Stromal cell of bone marrow (primary cell): ENCODE measurements at regions not wholly inside any gene's neighbourhood (a gene's known extent, or its start where the extent isn't known, plus 50 kb on each side); places are given as distances from the start of the nearest gene placed in this dataset.
"Not testable (repeated sequence)": the region's sequence is repeated elsewhere in the genome, so short reads cannot be mapped to it uniquely, and the experiment has no call there.

Source experiments
- DNase-seq: peaks from one replicate; pipeline ENCODE4 v3.0.0-alpha.2; 2012; ENCODE audit warnings: low read depth

DNA sequence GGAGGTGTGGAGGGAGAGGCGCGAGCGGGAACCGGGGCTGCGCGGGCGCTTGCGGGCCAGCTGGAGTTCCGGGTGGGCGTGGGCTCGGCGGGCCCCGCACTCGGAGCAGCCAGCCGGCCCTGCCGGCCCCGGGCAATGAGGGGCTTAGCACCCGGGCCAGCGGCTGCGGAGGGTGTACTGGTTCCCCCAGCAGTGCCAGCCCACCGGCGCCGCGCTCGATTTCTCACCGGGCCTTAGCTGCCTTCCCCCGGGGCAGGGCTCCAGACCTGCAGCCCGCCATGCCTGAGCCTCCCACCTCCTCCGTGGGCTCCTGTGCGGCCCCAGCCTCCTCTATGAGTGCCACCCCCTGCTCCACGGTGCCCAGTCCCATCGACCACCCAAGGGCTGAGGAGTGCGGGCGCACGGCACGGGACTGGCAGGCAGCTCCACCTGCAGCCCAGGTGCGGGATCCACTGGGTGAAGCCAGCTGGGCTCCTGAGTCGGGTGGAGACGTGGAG lies 141.4 kb downstream of the SPRY1 start:
- DNase-seq = not testable (repeated sequence)

DNA sequence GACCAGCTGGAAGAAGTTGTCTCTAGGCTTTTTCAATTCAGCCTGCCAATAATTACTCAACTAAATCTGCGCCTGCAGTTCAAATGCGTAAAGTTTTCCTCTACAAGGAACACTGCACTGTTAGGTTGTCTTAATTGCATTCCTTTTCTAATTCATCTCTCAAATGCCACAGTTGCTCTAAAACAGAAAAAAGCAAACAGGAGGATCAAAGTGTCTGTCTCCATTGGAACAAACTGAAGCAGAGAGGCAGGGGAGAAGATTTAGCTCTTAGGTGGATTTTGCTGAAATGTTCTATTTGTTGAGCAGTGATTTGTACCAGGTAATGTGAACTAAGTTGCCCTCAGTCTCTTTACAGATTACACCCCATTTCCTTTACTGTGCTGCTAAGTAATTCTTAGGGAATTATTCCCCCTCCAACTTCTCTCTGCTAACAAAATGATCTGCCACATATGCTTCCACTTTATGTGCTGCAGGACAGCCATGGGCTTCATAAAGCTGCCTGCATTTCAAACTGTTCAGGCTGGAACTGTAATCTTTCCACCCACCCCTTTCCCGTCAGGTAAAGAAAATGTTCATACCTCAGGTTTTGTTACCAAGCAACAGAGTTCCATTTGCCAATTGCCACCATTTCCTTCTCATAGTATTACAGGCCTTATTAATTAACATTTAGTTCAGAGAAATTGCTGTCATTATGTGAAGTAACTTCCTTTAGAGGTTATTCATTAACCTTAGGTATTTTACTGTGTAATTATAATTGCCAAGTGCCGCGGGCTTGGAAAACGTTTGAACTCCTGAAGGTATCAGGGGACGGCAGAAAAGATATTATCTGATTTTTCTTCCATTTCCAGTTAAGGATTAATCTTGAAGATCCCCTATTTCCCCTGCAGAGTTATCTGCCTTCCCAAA lies 149.3 kb downstream of the SPRY1 start:
- DNase-seq = no peak

DNA sequence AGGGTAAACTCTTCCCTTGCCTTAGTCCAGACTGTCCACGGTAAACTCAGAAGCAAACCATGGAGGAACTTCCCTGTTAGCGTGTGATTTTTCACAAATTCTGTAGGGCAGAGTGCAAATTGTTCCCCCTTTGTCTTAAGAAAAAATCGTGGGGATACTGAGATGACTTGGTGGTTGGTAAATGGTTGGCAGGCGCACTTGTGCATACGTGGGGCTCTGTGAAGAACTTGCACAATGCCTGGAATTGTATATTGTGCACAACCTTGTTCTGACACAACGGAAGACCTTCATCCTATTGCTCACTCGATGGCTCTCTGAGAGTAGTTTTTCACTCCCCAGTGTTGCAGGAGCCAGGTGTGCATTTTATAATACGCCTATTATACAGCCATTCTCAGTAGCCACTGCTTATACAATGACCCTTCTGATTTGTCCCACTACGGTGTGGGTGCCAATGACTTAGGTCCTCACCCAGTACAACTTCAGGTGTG lies 150.0 kb downstream of the SPRY1 start:
- no peak for DNase-seq

DNA sequence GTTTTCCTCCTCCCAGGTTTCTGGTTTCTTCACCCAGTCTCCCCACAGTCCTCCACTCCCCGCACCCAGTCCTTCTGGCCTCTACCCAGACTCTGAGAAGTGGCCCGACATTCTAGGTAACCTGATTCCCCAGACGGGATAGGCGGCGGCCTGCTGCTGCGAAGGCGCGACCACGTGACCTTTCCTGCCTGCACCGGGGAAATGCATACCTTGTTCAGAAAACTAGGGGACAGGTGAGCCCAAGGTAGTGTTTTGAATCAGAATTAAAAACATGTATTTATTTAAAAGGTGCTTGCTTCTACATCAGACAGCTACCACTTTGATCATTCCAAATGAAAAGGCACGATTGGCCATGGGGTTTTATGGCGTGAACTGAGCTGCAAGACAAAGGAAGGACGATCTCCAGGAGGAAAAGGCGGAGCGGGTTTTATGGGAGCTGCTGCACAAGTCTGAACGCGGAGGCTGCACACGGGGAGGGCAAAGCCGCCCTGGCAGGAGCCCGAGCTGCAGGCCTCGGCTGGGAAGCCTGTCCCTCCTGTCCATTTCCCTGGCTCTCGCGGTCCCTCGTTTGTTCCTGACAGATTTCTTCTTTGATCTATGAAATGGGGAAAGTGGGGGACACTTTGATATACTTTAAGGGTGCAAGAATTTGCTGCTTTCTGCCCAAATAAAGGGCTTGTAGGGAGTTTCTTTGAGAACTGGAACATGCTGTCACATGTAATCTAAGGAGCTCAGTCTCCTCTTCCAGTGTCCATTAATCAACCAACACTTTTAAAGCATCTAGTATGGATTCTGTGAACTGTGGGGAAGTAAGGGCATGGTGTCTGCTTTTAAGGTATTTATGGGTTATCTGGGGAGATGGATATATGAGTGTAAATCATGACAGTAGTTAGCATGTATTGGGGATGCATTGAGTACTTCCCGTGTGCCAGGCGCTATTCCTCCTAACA lies 150.9 kb downstream of the SPRY1 start:
- DNase-seq = no peak

DNA sequence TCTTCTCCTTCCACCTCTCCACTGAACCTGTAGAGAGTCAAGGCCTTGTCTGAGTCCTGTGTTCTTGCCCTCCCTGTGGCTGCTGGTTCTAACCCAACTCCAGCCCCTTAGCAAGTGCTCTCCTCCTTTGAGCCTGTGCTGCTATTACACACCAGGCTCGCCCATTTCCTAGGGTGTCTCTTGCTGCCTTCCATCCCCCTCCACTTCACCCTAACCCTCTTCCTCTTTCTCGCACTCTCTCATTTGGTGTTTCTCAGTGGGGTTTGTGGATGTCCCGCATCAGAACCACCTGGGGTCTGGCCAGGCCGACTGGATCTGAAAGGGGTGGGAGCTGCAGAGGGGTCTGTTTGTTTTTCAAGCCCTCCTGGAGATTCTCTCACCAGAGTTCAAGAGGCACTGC lies 156.7 kb downstream of the SPRY1 start:
- no peak for DNase-seq

DNA sequence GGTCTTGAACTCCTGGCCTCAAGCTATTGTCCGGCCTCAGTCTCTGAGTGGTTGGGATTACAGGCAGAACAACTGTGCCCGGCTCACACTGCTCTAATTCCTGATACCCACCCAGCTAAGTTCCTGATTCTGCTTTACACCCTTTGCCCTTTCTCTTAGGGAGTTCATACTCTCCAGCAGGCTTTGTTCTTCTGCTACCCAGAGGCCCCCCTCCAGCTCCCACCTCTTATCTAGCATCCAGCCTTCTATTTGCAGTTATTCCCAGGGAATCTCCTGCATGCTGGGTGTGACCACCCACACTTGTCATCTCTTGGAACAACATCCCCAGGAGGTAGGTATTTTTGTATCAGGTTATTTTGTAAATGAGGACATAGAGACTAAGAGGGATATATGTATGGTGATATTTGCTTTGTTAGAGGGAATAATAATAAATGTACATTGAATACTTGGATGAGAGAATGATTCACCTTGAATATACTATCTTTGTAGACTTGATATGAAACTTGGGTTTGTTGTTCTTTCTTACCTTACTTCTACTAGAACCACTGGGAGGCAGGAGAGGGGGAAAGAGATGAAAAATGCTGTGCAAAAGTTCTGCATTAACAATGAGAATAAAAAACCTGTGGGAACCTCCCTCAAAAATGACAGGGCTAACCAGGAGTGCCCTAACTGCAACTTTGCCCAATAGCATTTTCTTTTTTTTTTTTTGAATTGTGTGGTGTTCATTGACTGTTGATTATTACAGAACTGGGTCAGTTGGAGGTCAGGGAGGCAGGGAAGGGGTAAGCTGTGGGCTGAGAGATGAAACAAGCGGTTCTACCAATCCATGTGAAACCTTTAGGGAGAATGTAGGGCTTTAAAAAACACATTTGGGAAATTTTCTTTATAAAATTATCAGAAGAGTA lies 157.4 kb downstream of the SPRY1 start:
- DNase-seq = no peak

DNA sequence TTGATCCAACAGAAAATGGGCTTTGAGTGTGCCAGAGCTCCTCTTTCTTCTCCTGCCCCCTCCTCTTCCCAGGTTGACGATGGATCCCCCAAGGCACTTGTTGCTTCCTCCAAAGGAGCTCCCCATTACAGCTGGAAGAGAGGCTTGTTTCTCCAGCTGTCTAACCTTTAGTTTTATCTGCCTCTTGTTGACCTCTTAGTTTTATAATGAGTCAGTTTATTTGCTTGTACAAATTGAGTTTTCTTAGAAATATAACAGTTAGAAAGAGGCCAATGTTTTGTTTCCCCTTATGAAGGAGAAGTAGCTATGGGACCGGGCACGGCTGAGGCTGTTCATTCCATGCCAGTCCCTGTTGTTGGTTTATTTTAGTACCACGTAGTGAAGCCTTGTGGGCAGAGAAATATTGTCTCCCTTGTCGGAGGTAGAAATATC lies 158.2 kb downstream of the SPRY1 start:
- DNase-seq = no peak

DNA sequence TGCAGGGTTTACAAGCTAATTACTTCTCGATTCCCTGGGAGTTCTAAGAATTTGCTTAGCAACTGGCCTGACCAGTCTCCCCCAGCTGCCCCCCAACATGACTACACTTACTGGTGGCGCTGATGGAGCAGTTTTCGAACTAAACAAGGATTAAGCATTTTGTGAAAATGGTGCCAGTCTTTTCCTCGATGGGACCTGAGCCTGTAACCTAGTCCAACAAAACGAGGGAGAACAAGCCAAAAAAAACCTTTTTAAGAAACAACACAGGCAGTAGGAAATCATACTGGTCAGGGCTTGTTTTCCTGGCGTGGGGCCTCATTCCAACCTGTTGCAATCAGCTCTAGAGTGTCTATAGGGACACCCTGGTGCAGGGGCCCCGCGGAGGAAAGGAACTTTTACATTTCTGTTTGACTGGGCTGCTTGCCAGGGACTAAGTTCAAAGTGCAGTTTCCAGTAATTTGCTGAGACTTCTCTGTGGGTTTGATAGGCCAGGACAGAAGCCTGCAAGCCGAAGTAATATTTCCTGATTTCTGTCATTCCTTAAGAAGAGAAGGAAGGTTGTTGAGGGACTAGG lies 158.7 kb downstream of the SPRY1 start:
- peak; percentile 91 for DNase-seq

DNA sequence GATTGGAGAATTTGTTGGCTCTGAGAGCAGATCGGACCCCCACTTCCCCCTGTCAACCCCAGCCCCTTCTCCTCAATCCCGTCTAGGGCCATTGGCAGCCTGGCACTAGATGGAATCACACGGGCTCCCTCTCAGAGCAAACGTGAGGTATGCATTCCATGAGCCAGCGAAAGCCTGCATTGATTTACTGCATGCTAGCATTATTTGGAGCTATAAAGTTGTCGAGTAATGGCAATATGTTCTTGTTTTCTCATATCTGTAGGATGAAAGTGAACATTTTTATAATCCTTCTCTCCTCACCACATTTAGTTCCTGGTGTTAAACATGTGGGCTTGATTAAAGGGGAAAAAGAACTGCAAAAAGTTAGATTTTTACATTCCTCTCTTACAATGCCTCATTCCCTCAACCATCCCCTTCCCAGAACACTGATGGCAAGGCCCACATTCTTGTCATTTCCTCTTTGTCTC lies 159.2 kb downstream of the SPRY1 start:
- DNase-seq = no peak

DNA sequence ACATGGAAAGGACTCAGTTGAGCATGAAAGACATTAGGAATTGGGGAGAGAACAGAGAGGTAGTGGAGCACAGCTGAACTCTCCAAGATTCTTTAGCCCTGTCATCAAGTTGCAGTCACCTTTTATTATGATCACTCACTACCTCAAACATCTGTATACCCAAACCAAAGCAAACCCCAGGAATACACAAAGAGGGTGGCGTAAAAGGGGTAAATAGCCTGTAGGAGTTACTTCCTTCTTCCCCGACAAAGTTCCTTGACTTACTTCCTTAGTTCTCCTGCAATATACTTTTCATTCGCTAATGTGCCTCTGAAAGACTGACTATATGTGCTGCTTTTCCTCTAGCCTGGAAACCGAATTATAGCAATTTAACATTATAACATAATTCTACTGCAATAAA lies 159.9 kb downstream of the SPRY1 start:
- DNase-seq = no peak

DNA sequence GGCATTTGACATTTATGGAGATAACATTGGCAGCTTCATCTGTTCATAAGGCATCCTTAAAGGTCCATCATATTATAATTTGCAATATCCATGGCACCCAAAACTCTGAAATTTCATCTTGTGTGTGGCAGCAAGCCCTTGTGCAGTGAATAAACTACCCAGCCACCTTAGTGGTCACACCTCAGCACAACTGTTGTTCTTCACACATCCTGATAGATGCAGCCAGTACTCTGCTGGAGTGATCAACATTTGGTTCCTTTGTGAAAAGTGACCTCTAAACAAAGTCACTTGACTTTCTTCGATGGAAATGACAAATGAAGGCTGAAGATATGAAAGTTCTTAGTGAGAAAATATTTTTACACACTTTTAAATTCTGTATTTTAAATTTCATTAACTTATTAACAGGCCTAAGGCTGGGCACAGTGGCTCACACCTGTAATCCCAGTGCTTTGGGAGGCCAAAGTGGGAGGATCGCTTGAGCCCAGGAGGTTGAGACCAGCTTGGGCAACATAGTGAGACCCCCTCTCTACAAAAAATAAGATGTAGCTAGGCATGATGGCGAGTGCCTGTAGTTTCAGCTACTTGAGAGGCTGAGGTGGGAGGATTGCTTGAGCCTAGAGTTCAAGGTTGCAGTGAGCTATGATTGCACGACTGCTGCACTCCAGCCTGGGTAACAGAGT lies 161.4 kb downstream of the SPRY1 start:
- DNase-seq = no peak

DNA sequence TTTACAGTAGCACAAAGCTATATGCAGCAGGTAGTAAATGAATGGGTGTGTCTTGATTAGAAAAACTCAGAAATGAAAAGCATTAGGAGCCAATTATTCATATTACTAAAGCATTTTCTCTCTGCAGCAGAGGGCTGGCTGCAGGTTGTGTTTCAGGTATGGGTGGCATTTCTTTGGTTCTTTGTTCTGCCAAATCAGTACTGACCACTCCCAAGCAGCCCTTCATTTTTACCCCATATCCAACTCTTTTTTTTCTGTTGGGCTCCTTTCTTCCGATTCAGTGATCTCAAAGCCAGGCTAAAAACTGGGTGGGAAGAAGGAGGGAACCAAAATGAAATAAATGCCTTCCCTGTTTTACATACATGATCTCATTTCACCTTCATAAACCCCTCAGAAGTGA lies 162.3 kb downstream of the SPRY1 start:
- DNase-seq = no peak

DNA sequence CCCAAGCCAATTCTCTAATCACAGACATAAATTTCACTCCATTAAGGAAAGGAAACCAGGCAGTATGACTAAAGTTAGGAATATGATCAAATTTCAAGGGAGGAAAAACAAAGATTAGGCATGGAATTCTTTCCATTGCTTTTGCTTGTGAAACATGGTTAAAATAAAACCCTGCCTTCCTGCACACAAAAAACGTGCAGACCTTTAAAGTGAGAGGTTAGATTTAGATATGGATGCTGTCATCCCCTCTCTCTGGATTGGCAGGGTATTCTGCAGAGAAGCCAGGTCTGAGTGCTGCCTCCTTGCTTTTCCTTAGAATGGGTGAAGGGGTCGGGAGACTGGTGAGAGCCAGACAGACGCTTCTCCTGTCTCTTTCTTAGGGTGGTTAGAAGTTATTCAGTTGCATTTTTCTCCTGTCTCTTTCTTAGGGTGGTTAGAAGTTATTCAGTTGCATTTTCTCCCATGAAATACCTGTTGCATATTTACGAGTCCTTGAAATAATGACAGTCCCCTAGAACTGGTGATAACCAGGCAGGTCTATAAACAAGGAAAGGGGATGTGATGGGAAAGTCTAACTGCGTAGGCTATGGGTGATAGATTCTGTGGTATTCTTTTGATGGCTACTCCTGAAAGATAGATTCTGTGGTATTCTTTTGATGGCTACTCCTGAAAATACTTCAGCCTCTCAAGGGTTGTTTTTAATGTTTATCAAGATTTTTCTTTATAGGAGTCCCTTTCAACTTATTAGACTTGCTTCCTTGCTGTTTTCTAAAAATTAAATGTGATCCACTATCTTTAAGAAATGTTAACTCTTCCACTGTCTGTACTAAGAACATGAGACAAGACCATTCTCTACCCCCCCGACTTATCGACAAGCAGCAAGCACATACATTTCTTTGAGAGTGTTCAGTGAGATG lies 163.6 kb downstream of the SPRY1 start:
- peak; percentile 34 for DNase-seq

DNA sequence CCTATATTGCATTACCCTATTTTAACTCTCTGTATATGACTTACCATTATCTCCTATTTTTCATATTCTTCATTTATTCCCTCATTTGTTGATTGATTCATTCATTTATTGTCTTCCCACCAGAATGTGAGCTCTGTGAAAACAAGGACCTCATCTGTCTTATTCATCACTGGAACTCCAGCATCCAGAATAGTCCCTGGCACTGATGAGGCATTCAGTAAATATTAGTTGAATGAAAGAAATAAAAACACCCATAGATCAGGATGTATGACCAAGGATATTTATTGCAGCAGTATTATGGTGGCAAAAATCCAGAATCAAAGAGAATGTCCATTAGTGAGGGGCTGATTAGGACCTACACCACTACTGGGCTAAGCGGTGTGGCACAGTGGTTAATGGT lies 164.9 kb downstream of the SPRY1 start:
- no peak for DNase-seq

DNA sequence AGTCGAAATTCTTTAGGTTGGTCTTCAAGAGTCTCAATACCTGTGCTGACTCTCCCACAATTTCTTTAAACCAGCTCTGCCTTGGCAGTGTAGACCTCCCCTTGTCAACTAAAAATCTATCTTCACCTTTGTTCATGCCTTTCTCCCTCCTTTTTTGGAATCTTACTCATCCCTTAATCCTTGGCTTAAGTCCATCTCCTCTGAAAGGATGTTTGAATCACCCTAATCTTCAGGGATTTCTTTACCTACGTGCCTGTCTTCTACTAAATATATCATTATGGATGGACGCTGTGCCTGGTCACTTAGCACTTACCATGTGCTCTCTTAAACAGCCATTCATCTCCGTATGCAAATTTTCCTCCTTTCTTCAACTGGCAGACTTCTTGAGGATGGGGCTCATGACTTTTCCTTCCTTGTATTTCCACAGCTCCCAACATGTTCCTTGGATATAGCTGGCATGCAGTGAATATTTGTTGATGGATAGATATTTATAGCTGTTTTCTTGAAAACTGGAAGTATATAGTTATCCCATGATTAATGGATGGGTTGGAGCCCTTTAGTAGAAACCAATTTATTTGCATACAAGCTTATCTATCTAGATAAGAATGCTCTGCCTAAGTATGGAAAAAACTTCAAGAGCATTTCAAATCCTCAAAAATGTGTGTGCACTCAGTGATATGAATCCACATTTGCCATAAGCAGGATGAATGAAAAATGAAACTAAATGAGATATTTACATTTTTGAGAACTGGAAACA lies 166.6 kb downstream of the SPRY1 start:
- DNase-seq = no peak

DNA sequence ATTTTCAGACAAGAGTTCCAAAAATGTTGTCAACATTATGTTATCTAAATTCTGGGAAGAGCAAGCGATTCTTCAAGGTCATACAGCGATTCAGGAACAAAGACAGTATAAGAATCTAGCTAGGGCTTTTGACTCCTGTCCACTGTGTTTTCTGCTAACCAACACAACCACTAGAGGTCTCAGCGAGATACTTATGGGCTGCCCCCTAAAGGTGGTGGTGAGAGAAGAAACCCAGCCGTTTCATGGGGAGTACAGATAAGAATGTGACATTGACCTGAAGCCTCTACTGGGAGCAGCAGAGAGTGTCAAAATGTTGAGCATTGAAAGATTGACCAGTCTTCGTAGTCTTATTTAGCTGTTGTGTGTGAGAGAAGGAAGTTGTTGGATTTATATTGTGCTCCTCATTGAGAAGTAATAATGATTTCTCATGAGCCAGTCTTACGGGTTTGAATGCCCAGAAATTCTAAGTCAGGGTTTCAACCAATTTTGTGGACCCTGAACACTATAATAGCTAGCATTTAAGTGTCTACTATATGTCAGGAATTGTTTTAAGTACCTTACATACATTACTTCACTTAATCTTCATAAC lies 168.3 kb downstream of the SPRY1 start:
- DNase-seq = peak; percentile 50

DNA sequence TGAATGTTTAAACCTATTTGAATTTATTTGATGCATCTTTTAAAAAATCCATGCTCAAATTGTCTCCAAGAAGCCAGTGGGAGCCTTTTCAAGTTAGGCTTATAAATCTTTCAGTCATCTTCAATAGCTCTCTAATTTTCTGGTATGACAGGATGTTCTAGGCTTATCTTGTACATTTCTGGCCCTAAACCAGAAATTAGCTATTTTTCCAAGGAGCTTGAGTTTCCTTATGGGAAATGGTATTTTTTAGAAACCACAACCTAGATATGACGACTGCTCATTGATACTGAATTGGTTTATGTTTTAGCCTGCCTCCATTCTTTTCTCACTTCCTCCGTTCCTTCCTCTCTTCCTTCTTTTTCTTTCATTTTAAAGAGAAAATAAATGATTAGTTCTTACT lies 172.3 kb downstream of the SPRY1 start:
- no peak for DNase-seq

DNA sequence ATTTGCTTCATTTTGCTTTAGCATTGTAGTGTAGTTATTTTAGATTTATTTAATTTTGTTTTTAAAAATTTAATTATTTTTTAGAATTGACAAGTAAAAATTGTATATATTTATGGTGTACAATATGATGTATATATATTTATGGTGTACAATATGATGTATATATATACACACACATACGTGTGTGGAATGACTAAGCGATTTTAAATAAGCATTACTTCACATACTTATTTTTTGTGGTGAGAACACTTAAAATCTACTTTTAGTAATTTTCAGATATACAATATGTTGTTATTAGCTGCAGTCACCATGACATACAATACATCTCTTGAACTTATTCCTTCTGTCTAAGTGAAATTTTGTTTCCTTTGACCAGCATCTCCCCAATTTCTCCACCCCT lies 172.9 kb downstream of the SPRY1 start:
- DNase-seq = no peak
